Neural cell (in vitro differentiated cells): ENCODE measurements at regions not wholly inside any gene's neighbourhood (a gene's known extent, or its start where the extent isn't known, plus 50 kb on each side); places are given as distances from the start of the nearest gene placed in this dataset.

Source experiments
- H2AFZ ChIP-seq: fragments of 200-600, 300-800 bp; sonication (generic), shearing (Covaris generic); 2 replicates; pipeline ENCODE4 v1.6.0; 2014; ENCODE audit warnings: low read depth, mild to moderate bottlenecking, antibody characterized with exemption, low read length, moderate library complexity
- H3F3A ChIP-seq: fragments of 200-600 bp; shearing (Covaris generic); 2 replicates; pipeline ENCODE4 v1.6.1; 2016; ENCODE audit warnings: mild to moderate bottlenecking, moderate library complexity, mixed read lengths, antibody characterized with exemption, low read length; ENCODE audit not compliant: insufficient read depth, poor library complexity, severe bottlenecking
- H3K27ac ChIP-seq: fragments of 200-600, 300-800 bp; sonication (generic), shearing (Covaris generic); 2 replicates; pipeline ENCODE4 v1.5.1; 2014; ENCODE audit warnings: mild to moderate bottlenecking, low read length, moderate library complexity
- H3K27me3 ChIP-seq: fragments of 300-800, 200-600 bp; sonication (generic), shearing (Covaris generic); 2 replicates; pipeline ENCODE4 v1.6.0; 2014; ENCODE audit warnings: mild to moderate bottlenecking, low read depth, low read length, moderate library complexity; ENCODE audit not compliant: insufficient read depth
- H3K36me3 ChIP-seq: fragments of 300-800, 200-600 bp; sonication (generic), shearing (Covaris generic); 2 replicates; pipeline ENCODE4 v1.5.1; 2014; ENCODE audit warnings: mild to moderate bottlenecking, antibody characterized with exemption, low read length, moderate library complexity; ENCODE audit not compliant: insufficient read depth
- H3K4me2 ChIP-seq: fragments of 300-800, 200-600 bp; sonication (generic), shearing (Covaris generic); 2 replicates; pipeline ENCODE4 v1.6.0; 2014; ENCODE audit warnings: mild to moderate bottlenecking, low read length
- H3K4me3 ChIP-seq: fragments of 300-800, 200-600 bp; sonication (generic), shearing (Covaris generic); 2 replicates; pipeline ENCODE4 v1.5.1; 2014; ENCODE audit warnings: mild to moderate bottlenecking, low read length, moderate library complexity
- H3K79me2 ChIP-seq: fragments of 200-600 bp; shearing (Covaris generic); replicated peaks from 2 replicates; pipeline ENCODE4 v1.6.0; 2014; ENCODE audit warnings: mild to moderate bottlenecking, low read length, moderate library complexity; ENCODE audit not compliant: insufficient read depth
- H3K9ac ChIP-seq: fragments of 300-800, 200-600 bp; sonication (generic), shearing (Covaris generic); 2 replicates; pipeline ENCODE4 v1.6.1; 2016; ENCODE audit warnings: mild to moderate bottlenecking, low read length, mixed read lengths
- H3K9me2 ChIP-seq: fragments of 200-600 bp; shearing (Covaris generic); 2 replicates; pipeline ENCODE4 v1.6.1; 2016; ENCODE audit warnings: mild to moderate bottlenecking, low read length, mixed read lengths; ENCODE audit not compliant: insufficient read depth
- H3K9me3 ChIP-seq: fragments of 200-600, 300-800 bp; sonication (generic), shearing (Covaris generic); 2 replicates; pipeline ENCODE4 v1.6.1; 2016; ENCODE audit warnings: mild to moderate bottlenecking, mixed run types, low read length, moderate library complexity, mixed read lengths
- H4K20me1 ChIP-seq: fragments of 200-600 bp; shearing (Covaris generic); 2 replicates; pipeline ENCODE4 v1.6.1; 2016; ENCODE audit warnings: mild to moderate bottlenecking, mixed run types; ENCODE audit not compliant: insufficient read depth
- CTCF ChIP-seq: fragments of 450-650 bp; IDR thresholded peaks from 2 replicates; pipeline ENCODE4 v1.5.1; 2014; ENCODE audit warnings: antibody characterized with exemption, mild to moderate bottlenecking, moderate library complexity; ENCODE audit not compliant: poor library complexity, severe bottlenecking
- EP300 ChIP-seq: fragments of 450-650 bp; conservative IDR thresholded peaks from 2 replicates; pipeline ENCODE4 v1.6.1; 2014; ENCODE audit warnings: antibody characterized with exemption, mild to moderate bottlenecking, moderate library complexity; ENCODE audit not compliant: poor library complexity, severe bottlenecking
- EZH2 ChIP-seq: fragments of 200-600, 300-800 bp; shearing (Covaris generic), sonication (generic); IDR thresholded peaks from 2 replicates; pipeline ENCODE4 v1.6.1; 2014; ENCODE audit warnings: antibody characterized with exemption, low read length, borderline replicate concordance, mild to moderate bottlenecking; ENCODE audit not compliant: insufficient read depth, poor library complexity, severe bottlenecking
- MXI1 ChIP-seq: fragments of 450-650 bp; conservative IDR thresholded peaks from 2 replicates; pipeline ENCODE4 v1.6.1; 2014; ENCODE audit warnings: antibody characterized with exemption, mild to moderate bottlenecking; ENCODE audit not compliant: poor library complexity, severe bottlenecking
- POLR2AphosphoS5 ChIP-seq: IDR thresholded peaks from 2 replicates; pipeline ENCODE4 v1.6.1; 2012
- RAD21 ChIP-seq: fragments of 450-650 bp; conservative IDR thresholded peaks from 2 replicates; pipeline ENCODE4 v1.6.1; 2014; ENCODE audit warnings: antibody characterized with exemption, mild to moderate bottlenecking, moderate library complexity
- REST ChIP-seq: IDR thresholded peaks from 2 replicates; pipeline ENCODE4 v1.6.1; 2012; ENCODE audit warnings: borderline replicate concordance
- SMC3 ChIP-seq: fragments of 450-650 bp; conservative IDR thresholded peaks from 2 replicates; pipeline ENCODE4 v1.6.1; 2014; ENCODE audit warnings: antibody characterized with exemption, mild to moderate bottlenecking, moderate library complexity; ENCODE audit not compliant: poor library complexity
- TAF1 ChIP-seq: IDR thresholded peaks from 2 replicates; pipeline ENCODE4 v1.6.1; 2012; ENCODE audit warnings: low read depth

GRCh38 chr2:65525616-65526231, 93.3 kb upstream of the SPRED2 start:
- Histone ChIP-seq H3K36me3 (no peaks in the 10 kb centered on the region), H3K9me2 (no peaks in the 10 kb centered on the region), H3K27me3 (no peaks in the 10 kb centered on the region), H3K9me3 (no peaks in the 10 kb centered on the region), H3K27ac (no peak overlapping the region), H3K4me2 (no peak overlapping the region), H2AFZ (no peak overlapping the region), H3F3A (no peaks in the 10 kb centered on the region), H3K4me3 (no peak overlapping the region), H3K9ac (no peak overlapping the region), H4K20me1 (no peaks in the 10 kb centered on the region), H3K79me2 (no peaks in the 10 kb centered on the region)
- TF ChIP-seq RAD21 = no peak
- no peak for TF ChIP-seq CTCF
- no peak for TF ChIP-seq TAF1
- TF ChIP-seq EP300 = no peak
- TF ChIP-seq SMC3 = no peak
- no peak for TF ChIP-seq POLR2AphosphoS5
- TF ChIP-seq MXI1 = no peak
- TF ChIP-seq EZH2 = no peak
- no peak for TF ChIP-seq REST

GRCh38 chr2:65522922-65523321, 90.5 kb upstream of the SPRED2 start:
- Histone ChIP-seq H3K4me2 (no peak overlapping the region), H3K27me3 (no peaks in the 10 kb centered on the region), H3K27ac (no peak overlapping the region), H3K9ac (no peak overlapping the region), H2AFZ (no peak overlapping the region), H3F3A (no peaks in the 10 kb centered on the region), H3K79me2 (no peaks in the 10 kb centered on the region), H3K9me2 (no peaks in the 10 kb centered on the region), H4K20me1 (no peaks in the 10 kb centered on the region), H3K9me3 (no peaks in the 10 kb centered on the region), H3K4me3 (no peak overlapping the region), H3K36me3 (no peaks in the 10 kb centered on the region)
- TF ChIP-seq EP300 (no peak), REST (no peak), TAF1 (no peak), MXI1 (no peak), POLR2AphosphoS5 (no peak), EZH2 (no peak), SMC3 (no peak), CTCF (no peak), RAD21 (no peak)
